DMS53 (cell line): ENCODE measurements at regions not wholly inside any gene's neighbourhood (a gene's known extent, or its start where the extent isn't known, plus 50 kb on each side); places are given as distances from the start of the nearest gene placed in this dataset.
"Not testable (repeated sequence)": the region's sequence is repeated elsewhere in the genome, so short reads cannot be mapped to it uniquely, and the experiment has no call there.

ENCODE experiments used
- DNase-seq: peaks from one replicate; lab custom pipeline; 2025; lab: John Stamatoyannopoulos, UW

DNA sequence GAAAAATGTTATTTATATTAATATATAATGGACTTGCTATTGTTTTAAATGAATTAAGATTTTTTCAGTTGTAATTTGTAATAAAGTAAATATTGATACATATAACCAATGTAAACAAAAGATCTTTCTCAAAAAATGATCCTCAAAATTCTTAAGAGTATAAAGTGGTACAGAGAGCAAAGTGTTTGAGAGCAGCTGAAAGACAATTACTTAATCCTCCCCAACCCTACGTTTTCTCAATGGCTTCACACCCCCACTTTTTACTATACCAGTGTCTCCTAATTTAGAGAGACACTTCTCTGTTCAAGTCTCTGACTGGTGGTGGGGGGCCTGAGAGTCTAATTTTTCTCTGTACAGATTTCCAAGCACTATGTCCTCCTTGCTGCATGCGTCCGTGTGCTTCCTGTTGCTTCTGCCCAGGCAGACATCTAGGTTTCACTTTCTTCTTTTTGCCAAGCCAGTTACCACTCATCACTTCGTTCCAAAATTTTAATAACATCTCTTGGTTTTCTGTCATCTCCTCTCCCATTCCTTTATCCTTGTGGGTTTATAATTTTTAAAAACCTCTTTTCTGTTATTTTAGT is 276.3 kb upstream of the DNAJC19 start:
- DNase-seq = peak; percentile 50

DNA sequence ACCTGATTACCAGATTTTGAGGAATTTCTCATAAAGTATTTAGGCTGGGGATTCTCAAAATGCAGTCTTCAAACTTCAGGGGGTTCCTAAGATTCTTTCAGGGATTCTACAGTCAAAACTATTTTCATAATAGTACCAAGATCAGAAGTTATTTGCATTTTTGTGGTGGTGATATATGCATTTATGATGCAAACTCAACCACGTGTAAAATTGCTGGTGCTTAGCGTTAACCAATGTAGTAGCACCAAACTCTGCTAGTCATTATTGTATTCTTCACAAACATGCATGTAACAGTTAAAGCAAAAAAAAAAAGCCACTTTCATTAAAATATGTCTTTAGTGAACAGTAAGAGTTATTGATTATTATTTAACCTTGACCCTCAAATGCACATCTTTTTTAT is 274.9 kb upstream of the DNAJC19 start:
- no peak for DNase-seq

DNA sequence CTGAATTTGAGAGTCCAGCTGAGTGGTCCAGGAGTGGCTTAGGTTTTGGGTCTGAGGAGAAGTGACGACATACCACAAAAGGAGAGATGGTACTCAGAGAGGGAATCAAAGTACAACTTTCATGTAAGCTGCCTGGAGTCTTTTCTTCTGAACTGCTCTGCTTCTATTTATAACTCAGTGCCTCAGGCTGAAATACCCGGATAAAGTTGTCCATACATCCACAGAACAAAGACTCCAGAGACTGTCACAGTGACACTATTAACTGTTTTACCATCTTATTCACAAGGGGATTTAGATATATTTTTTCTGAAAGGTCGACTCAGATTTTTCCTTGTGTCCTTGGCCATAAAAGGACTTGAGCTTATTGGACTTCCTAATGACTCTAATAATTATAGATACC is 264.3 kb upstream of the DNAJC19 start:
- no peak for DNase-seq

GRCh38 chr3:181252631-181253030 is 263.1 kb upstream of the DNAJC19 start:
- DNase-seq = no peak

- DNase-seq = no peak
Measured at GRCh38 chr3:181250714-181251113, 261.2 kb upstream of the DNAJC19 start.

DNA sequence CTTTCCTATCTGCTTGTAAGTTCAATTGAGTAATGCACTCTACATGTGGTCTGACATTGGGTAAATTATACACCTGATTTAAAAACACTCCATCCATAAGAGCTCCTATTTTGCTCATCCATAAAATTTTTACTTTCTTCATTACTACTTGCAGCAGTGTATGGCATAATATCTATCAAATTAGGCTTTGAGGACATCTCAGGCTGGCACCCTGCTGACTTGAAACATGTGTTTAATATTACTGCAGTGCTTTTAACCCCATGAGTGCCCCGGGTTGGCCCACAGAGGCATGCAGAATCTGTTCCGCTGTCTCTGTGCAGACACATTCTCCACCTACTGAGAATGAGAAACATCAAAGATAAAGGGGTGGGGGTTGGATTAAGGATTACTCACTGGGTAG is 249.9 kb upstream of the DNAJC19 start:
- DNase-seq = no peak

- DNase-seq = peak; percentile 2
Measured at GRCh38 chr3:181230258-181230657, 240.7 kb upstream of the DNAJC19 start.

DNA sequence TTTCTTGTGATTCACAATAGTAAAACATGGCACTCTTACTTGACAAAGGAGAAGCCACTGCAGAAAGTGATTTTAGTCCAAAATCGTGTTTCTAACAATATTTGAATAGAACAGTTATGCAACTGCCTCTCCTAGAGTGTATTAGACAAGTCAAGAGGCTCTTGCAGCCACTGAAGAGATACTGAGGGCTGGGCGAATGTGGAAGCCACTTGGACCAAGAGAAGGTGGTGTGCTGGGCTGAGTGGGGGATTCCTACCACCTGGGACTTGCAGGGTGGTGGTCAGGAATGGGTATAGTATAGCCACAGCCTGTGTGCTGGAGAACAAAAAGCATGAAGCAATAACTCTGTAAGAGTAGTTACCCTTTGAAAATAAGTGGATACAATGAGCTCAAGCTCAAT is 223.8 kb upstream of the DNAJC19 start:
- DNase-seq = no peak

DNA sequence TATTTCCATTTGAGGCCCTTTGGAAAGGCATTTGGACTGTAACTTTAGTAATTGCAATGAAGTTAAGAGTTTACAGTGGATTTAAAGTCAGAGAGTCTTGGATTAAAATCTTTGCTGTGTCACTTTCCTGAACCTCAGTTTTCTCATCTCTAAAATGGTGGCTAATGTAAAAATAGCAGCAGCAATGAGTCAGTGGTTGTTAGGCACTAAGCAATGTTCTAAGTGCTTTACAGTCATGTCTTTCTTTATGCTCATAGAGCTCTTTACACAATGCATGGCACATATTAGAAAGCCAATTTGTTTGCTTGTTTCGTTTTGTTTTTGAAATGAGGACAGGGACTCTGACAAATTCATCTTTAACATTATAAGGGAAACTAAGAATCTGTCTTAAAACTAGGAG is 222.7 kb upstream of the DNAJC19 start:
- no peak for DNase-seq

DNA sequence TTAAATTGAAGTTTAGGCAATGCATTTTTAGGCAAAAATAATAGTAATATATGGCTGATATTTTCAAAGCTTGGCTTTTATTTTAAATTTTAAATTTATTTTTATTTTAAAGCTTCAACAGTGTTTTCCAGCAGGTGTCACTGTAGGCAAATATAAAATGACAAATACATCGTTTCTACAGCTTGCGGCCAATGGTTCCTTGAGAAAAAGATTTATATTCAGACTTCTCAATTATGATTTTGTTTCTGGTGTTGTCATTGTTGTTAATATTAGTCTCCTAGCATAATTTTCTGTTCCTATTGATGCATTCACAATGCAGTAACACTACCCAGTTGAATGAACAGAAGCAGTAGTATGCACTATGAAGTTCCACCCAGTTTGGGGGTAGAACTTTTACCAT is 220.7 kb upstream of the DNAJC19 start:
- DNase-seq = peak; percentile 55

- DNase-seq = no peak
Measured at GRCh38 chr3:181189556-181189955, 200.0 kb upstream of the DNAJC19 start.

DNA sequence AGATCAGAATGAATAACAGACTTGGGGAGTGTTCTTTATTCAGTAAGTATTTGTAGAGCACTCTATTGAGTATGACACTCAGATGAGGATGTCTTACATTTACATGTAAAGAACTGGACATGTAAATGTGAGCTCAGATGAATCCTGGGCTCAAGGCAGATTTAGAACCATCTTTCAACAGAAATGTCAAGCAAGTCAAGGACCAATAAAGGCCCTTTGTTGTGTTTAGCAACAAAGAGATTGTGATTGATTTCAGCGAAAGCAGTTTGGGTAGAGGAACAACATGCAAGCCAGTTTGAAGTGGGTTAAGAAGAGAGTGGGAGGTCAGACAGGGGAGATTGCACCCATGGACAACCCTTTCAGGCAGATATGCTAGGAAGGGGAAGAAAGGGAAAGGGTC is 194.2 kb upstream of the DNAJC19 start:
- no peak for DNase-seq

DNA sequence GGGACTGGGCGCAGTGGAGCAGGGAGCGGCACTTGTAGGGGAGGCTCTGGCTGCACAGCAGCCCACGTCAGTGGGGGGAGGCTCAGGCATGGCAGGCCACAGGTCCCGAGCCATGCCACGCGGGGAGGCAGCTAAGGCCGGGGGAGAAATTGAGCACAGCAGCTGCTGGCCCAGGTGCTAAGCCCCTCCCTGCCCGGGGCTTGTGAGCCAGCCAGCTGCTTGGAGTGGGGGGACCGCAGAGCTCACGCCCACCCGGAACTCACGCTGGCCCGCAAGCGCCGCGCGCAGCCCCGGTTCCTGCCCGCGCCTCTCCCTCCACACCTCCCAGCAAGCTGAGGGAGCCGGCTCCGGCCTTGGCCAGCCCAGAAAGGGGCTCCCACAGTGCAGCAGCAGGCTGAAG is 193.5 kb upstream of the DNAJC19 start:
- not testable (repeated sequence) for DNase-seq

DNA sequence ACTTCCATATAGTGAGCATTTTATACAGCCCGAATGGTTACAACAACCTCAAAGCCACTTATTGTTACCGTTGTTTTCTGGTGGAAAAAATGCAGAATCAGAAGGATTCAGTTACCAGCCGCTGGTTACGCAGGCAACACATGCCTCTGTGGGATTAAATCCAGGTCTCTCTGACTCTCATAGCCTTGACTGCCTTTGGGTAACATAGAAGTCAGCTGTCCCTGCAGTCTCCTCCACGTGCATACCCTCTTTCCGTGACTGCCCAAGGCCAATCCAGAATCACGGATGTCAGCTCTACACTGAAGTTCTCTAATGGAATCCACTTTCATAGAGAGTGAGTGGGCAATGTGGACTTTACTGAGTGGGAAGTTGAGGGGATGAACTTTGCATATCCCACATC is 189.5 kb upstream of the DNAJC19 start:
- DNase-seq = no peak

GRCh38 chr3:181176601-181177000 is 187.1 kb upstream of the DNAJC19 start:
- DNase-seq = peak; percentile 78

- DNase-seq = no peak
Measured at GRCh38 chr3:181174676-181175233, 185.2 kb upstream of the DNAJC19 start.

GRCh38 chr3:181174022-181174421 is 184.5 kb upstream of the DNAJC19 start:
- no peak for DNase-seq

DNA sequence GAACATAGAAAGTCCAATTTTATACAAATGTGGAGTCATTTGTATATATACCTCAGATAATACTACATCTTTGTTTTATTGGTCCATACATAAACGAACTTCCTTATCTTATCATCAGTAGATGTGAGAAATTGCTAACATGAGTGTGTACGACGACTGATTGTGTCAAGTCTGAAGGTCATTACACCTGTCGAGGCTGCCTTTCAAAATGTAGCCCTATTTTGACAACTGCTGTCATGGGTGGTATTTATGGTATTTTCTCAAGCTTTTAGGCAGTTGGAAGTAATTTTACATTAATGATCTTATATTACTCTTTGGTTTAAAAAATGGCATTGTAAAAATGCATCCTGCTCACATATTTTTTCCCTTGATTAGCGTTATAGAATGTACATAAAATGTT is 183.7 kb upstream of the DNAJC19 start:
- DNase-seq = no peak

DNA sequence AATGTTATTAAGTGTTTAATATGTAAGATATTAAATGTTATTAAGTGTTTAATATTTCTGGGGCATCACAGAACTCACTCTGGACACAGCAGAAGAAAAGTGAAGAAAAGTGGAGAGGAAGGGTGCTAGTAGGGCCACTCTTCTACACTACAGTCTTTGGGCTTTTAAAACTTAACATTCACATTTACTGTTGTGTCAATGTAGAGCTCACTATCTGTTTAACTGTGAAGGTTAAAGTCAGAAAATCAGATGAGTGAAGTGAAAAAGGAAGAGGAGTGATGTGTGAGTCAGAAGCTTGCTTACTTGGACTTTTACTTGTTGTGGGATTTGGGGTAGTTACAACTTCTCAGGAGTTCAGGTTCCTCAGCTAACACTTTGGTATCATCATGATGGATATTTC is 145.3 kb upstream of the DNAJC19 start:
- DNase-seq = no peak

GRCh38 chr3:181133832-181134231 is 144.3 kb upstream of the DNAJC19 start:
- no peak for DNase-seq

GRCh38 chr3:181105646-181106045 is 116.1 kb upstream of the DNAJC19 start:
- no peak for DNase-seq

DNA sequence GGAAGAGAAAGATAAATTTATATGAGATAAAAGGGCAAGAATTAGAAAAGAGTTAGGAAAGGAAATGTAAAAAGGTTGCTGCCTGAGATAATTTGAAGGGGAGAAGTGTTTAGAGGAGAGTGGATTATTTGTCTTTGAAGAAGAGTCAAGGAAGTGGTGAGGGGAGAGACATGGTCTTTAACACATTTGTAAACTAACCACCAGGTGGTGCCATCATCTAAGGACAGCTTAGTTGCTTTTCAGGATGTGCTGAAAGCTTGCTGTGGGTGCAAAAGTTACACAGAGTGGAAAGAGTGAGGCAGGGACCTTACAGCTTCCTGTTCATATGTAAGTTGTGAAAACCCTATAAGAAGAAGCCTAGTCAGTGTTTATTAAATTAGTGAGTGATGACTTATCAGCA is 114.1 kb upstream of the DNAJC19 start:
- peak; percentile 68 for DNase-seq

DNA sequence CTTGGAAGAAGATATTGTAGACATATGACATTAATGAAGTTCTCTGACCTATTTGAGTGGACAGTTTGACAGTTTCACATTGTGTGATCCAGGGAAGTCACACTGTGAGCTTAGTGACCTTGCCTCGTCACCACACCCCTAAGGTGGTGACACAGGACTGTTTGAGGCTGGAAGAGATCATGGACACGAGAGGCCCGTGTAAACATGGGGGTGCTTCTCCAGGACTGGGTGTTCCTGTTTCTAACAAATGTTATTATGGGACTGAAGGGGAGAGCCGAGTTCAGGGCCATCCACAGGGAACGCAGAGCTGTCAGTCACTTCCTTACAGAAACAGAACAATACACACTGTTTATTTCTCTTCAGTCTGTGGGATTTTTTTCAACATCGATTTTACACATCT is 96.5 kb upstream of the DNAJC19 start:
- no peak for DNase-seq

- DNase-seq = no peak
Measured at GRCh38 chr3:181081930-181082329, 92.4 kb upstream of the DNAJC19 start.
